ENCODE measurements at regions not wholly inside any gene's neighbourhood (a gene's known extent, or its start where the extent isn't known, plus 50 kb on each side); places are given as distances from the start of the nearest gene placed in this dataset.
"Not testable (repeated sequence)": the region's sequence is repeated elsewhere in the genome, so short reads cannot be mapped to it uniquely, and the experiment has no call there.

DNA sequence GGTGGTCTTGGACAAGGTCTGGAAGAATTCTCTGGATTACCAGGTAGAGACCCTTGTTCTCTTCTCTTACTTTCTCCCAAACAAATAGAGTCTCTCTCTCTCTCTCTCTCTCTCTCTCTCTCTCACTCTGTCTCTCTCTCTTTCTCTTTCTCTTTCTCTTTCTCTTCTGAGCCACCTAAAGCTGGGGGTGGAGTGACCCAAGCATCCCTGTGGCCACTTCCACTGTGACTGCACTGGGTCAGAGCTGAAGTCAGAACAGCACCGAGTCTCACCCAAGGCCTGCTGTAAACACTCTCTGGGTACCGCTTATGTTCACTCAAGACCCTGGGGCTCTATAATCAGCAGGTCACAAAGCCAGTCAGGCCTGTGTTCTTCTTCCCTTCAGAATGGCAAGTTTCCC lies 513.7 kb downstream of the EBF1 start:
- Mint-ChIP-seq H3K4me3 (no peak overlapping the region), H3K27me3 (ENCODE audit: insufficient read depth) (peaks cover 2% of the 10 kb centered on the region), H3K4me1 (peaks cover 17% of the 10 kb centered on the region), H3K36me3 (ENCODE audit: low read depth) (no peaks in the 10 kb centered on the region), H3K9me3 (peaks cover 34% of the 10 kb centered on the region), H3K27ac (no peak overlapping the region)
- no peak for DNase-seq
- Histone ChIP-seq H3K9ac (ENCODE audit: extremely low read depth, low read length, poor library complexity, severe bottlenecking) (no peak overlapping the region), H3K4me3 (ENCODE audit: low read length) (no peak overlapping the region), H3K9me3 (ENCODE audit: control insufficient read depth, low read length) (peaks cover 23% of the 10 kb centered on the region), H3K27me3 (ENCODE audit: control insufficient read depth, insufficient read depth, low read length, poor library complexity, severe bottlenecking) (no peaks in the 10 kb centered on the region), H3K27ac (ENCODE audit: low read depth, low read length) (no peak overlapping the region), H3K4me1 (ENCODE audit: control insufficient read depth, insufficient read depth, low read length) (peaks cover 4% of the 10 kb centered on the region), H3K36me3 (ENCODE audit: control insufficient read depth, insufficient read depth, low read length) (no peaks in the 10 kb centered on the region)
- no peak for TF ChIP-seq CTCF (conservative IDR thresholded peaks at IDR 0.05)
- 84 to 94% methylated on average over 2 of the region's 2 CpGs for WGBS, 2 experiments (ENCODE audit: insufficient coverage in 1 of 2, insufficient read length in 1 of 2)

GRCh38 chr5:158582669-158583068 lies 517.0 kb downstream of the EBF1 start:
- not testable (repeated sequence) for DNase-seq; H3K36me3 ChIP-seq (ENCODE audit: control insufficient read depth, insufficient read depth, low read length); H3K4me1 Mint-ChIP-seq; H3K4me1 ChIP-seq (ENCODE audit: control insufficient read depth, insufficient read depth, low read length); H3K9ac ChIP-seq (ENCODE audit: extremely low read depth, low read length, poor library complexity, severe bottlenecking); H3K27me3 ChIP-seq (ENCODE audit: control insufficient read depth, insufficient read depth, low read length, poor library complexity, severe bottlenecking); H3K4me3 Mint-ChIP-seq; H3K27ac ChIP-seq (ENCODE audit: low read depth, low read length); H3K36me3 Mint-ChIP-seq (ENCODE audit: low read depth); H3K4me3 ChIP-seq (ENCODE audit: low read length); H3K27ac Mint-ChIP-seq; H3K27me3 Mint-ChIP-seq (ENCODE audit: insufficient read depth)
- 97% methylated on average over 26 of the region's 27 CpGs; no CpG with 5 or more reads in 1 of the 2 experiments for WGBS, 2 experiments (ENCODE audit: insufficient coverage in 1 of 2, insufficient read length in 1 of 2)
- peaks cover 54% of the 10 kb centered on the region for H3K9me3 ChIP-seq (ENCODE audit: control insufficient read depth, low read length)
- H3K9me3 Mint-ChIP-seq = peaks cover 67% of the 10 kb centered on the region

GRCh38 chr5:158573829-158574228 lies 525.9 kb downstream of the EBF1 start:
- Histone ChIP-seq H3K27me3 (ENCODE audit: control insufficient read depth, insufficient read depth, low read length, poor library complexity, severe bottlenecking) (no peaks in the 10 kb centered on the region), H3K9ac (ENCODE audit: extremely low read depth, low read length, poor library complexity, severe bottlenecking) (no peak overlapping the region), H3K36me3 (ENCODE audit: control insufficient read depth, insufficient read depth, low read length) (no peaks in the 10 kb centered on the region), H3K9me3 (ENCODE audit: control insufficient read depth, low read length) (peaks cover 37% of the 10 kb centered on the region), H3K27ac (ENCODE audit: low read depth, low read length) (no peak overlapping the region), H3K4me1 (ENCODE audit: control insufficient read depth, insufficient read depth, low read length) (peaks cover 7% of the 10 kb centered on the region), H3K4me3 (ENCODE audit: low read length) (no peak overlapping the region)
- peaks cover 6% of the 10 kb centered on the region for H3K4me1 Mint-ChIP-seq
- peaks cover 27% of the 10 kb centered on the region for H3K9me3 Mint-ChIP-seq
- WGBS, 2 experiments (ENCODE audit: insufficient coverage in 1 of 2, insufficient read length in 1 of 2) = 91 to 95% methylated on average over 3 of the region's 3 CpGs
- DNase-seq = no peak
- peaks cover 3% of the 10 kb centered on the region for H3K36me3 Mint-ChIP-seq (ENCODE audit: low read depth)
- no peak for TF ChIP-seq CTCF (conservative IDR thresholded peaks at IDR 0.05)
- H3K27ac Mint-ChIP-seq = no peak overlapping the region
- no peaks in the 10 kb centered on the region for H3K27me3 Mint-ChIP-seq (ENCODE audit: insufficient read depth)
- no peak overlapping the region for H3K4me3 Mint-ChIP-seq

GRCh38 chr5:158570502-158570901 lies 529.2 kb downstream of the EBF1 start:
- Mint-ChIP-seq H3K9me3 (peaks cover 4% of the 10 kb centered on the region), H3K27me3 (ENCODE audit: insufficient read depth) (no peaks in the 10 kb centered on the region), H3K36me3 (ENCODE audit: low read depth) (peaks cover 2% of the 10 kb centered on the region), H3K4me3 (no peak overlapping the region), H3K4me1 (peaks cover 6% of the 10 kb centered on the region), H3K27ac (no peak overlapping the region)
- peak overlapping the region; percentile 26 for H3K4me3 ChIP-seq (ENCODE audit: low read length)
- no CpG with 5 or more reads among the region's 1 CpG for WGBS, 2 experiments (ENCODE audit: insufficient coverage in 1 of 2, insufficient read length in 1 of 2)
- TF ChIP-seq CTCF (conservative IDR thresholded peaks at IDR 0.05) = no peak
- no peak overlapping the region for H3K9ac ChIP-seq (ENCODE audit: extremely low read depth, low read length, poor library complexity, severe bottlenecking)
- H3K4me1 ChIP-seq (ENCODE audit: control insufficient read depth, insufficient read depth, low read length) = peaks cover 7% of the 10 kb centered on the region
- H3K27ac ChIP-seq (ENCODE audit: low read depth, low read length) = no peak overlapping the region
- DNase-seq = no peak
- H3K9me3 ChIP-seq (ENCODE audit: control insufficient read depth, low read length) = peaks cover 18% of the 10 kb centered on the region
- no peaks in the 10 kb centered on the region for H3K36me3 ChIP-seq (ENCODE audit: control insufficient read depth, insufficient read depth, low read length)
- H3K27me3 ChIP-seq (ENCODE audit: control insufficient read depth, insufficient read depth, low read length, poor library complexity, severe bottlenecking) = no peaks in the 10 kb centered on the region

Data from endodermal cell (in vitro differentiated cells).